Transverse colon (tissue), 4 donors: ENCODE measurements at regions not wholly inside any gene's neighbourhood (a gene's known extent, or its start where the extent isn't known, plus 50 kb on each side); places are given as distances from the start of the nearest gene placed in this dataset.

Experiments used
- DNase-seq: peaks from one replicate; pipeline ENCODE4 v3.0.0-alpha.2; 2019
- H3K27ac ChIP-seq, 4 donors: fragments of 200-600 bp; sonication (generic); 2 replicates each; pipeline ENCODE4 v1.5.1; 2016 to 2018; ENCODE audit warnings: inconsistent platforms in 4 of 4
- H3K27me3 ChIP-seq: fragments of 200-600 bp; sonication (generic); 2 replicates; pipeline ENCODE4 v1.5.1; 2017; ENCODE audit warnings: inconsistent platforms
- H3K36me3 ChIP-seq, 4 donors: fragments of 200-600 bp; sonication (generic); 2 replicates each; pipeline ENCODE4 v1.5.1; 2017 to 2019; ENCODE audit warnings: inconsistent platforms in 4 of 4
- H3K4me1 ChIP-seq, 4 donors: fragments of 200-600 bp; sonication (generic); 2 replicates each; pipeline ENCODE4 v1.5.1; 2017 to 2020; ENCODE audit warnings: inconsistent platforms in 4 of 4
- H3K4me3 ChIP-seq, 4 donors: fragments of 200-600 bp; sonication (generic); 1 replicate in 1 of 4; 2 replicates in 3 of 4; pipeline versions ENCODE4 v1.5.1 to v1.6.1; 2017 to 2019; ENCODE audit warnings: inconsistent platforms in 4 of 4
- H3K9me3 ChIP-seq, 2 donors: fragments of 200-600 bp; sonication (generic); 2 replicates each; pipeline ENCODE4 v1.5.1; 2017 to 2019; ENCODE audit warnings: inconsistent platforms in 2 of 2
- CTCF ChIP-seq, 5 experiments: fragments of 200-600 bp in 3 of 5; fragments of 450-650 bp in 2 of 5; sonication (generic) in 3 of 5; IDR thresholded peaks; 1 replicate in 2 of 5; 2 replicates in 3 of 5; pipeline ENCODE4 v1.5.1; 2016 to 2017; ENCODE audit warnings: antibody characterized with exemption in 5 of 5, inconsistent platforms in 3 of 5, mild to moderate bottlenecking in 2 of 5, moderate library complexity in 1 of 5
- EP300 ChIP-seq: sonication (generic); formaldehyde crosslinking; IDR thresholded peaks from one replicate; pipeline ENCODE4 v1.6.1; 2017; ENCODE audit warnings: antibody characterized with exemption, low read depth
- POLR2A ChIP-seq: fragments of 450-650 bp; IDR thresholded peaks from one replicate; pipeline ENCODE4 v1.6.1; 2016; ENCODE audit warnings: antibody characterized with exemption, mild to moderate bottlenecking, moderate library complexity
- POLR2AphosphoS5 ChIP-seq, 3 donors: sonication (generic); formaldehyde crosslinking; IDR thresholded peaks; one replicate each; pipeline ENCODE4 v1.6.1; 2016; ENCODE audit warnings: antibody characterized with exemption in 3 of 3
- WGBS, 2 donors: methylation state at CpG; one replicate each; pipeline ENCODE4 v1.1.5; 2018; ENCODE audit warnings: low coverage in 1 of 2; 5-methylcytosine and 5-hydroxymethylcytosine counted together
- in situ Hi-C, 4 donors: fragments of 200-750 bp; cut with MboI; loops; one replicate each; pipeline versions ENCODE4 v1.15.0 to v1.15.1; 2017; ENCODE audit warnings: low sequenced_read_pairs in 3 of 4, low pct_ligation_motif_present in 1 of 4, low pct_unique_long_range_greater_than_20kb in 1 of 4
- intact Hi-C: fragments of 100-400 bp; cut with DNase I; formaldehyde crosslinking; loops from one replicate; pipeline ENCODE4 v1.15.1; 2023; ENCODE audit warnings: low total_unique reads

DNA sequence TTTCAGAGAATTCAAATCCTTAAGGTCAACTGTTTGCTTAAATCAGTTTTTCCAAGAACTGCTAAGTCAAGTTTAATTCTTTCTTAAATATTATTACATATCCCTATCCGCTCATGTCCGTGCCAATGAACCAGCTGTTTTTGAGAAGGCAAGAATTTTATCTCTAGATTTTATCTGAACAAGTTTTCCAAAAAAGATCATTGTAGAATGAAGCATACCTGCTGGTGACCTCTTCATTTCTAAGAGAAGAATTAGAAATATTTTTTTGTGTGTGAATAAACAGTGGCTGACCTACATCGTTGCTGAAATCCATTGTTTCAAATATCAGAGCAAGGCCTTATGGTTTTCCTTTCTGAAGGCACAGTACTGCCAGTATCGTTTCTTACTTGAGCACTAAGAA lies 58.4 kb upstream of the RND3 start:
- DNase-seq: no peak
- WGBS, 2 donors: 64 to 72% methylated on average over 4 of the region's 4 CpGs
- intact Hi-C loops (no loop called here), in situ Hi-C loops (no loop called here)
- Histone ChIP-seq H3K36me3 (no peaks in the 10 kb centered on the region), H3K4me3 (no peak overlapping the region), H3K27ac (no peak overlapping the region), H3K9me3 (no peaks in the 10 kb centered on the region), H3K27me3 (no peaks in the 10 kb centered on the region), H3K4me1 (no peaks in the 10 kb centered on the region)
- no peak for TF ChIP-seq EP300

DNA sequence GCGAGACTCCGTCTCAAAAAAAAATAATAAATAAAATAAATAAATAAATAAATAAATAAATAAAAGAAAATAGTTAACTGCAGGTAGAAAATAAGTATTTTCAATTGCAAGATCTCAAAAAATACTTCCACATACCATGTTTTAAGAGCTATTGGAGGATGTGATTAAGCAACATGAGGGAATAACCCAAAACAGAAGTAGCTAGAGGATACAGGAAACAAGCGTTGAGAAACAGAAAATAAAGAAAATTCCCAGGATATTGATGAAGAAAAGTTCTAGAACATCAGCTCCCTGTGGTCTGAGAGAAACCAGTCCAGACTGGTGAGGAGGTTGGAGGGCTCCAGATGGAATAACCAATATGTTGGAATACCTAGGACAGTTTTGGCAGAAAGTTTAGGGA lies 57.3 kb upstream of the RND3 start:
- in situ Hi-C loops: no loop called here
- WGBS, 2 donors: 86 to 96% methylated on average over 2 to 3 of the region's 3 CpGs

DNA sequence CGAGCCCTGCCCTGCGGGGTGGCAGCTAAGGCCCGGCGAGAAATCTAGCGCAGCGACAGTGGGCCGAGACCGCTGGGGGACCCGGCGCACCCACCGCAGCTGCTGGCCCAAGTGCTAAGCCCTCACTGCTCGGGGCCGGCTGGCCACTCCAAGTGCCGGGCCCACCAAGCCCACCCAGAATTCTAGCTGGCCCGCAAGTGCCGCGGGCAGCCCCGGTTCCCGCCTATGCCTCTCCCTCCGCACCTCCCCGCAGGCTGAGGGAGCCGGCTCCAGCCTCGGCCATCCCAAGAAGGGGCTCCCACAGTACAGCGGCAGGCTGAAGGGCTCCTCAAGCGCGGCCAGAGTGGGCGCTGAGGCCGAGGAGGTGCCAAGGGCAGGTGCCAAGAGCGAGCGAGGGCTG lies 55.2 kb upstream of the RND3 start:
- H3K4me1 ChIP-seq: no peaks in the 10 kb centered on the region
- TF ChIP-seq EP300 (no peak), POLR2AphosphoS5 (IDR thresholded peaks at IDR 0.05) (no peak), CTCF (IDR thresholded peaks at IDR 0.05) (no peak), POLR2A (no peak)

More for the DNA sequence above, 57.3 kb upstream of the RND3 start:
- intact Hi-C loops: no loop called here
- Histone ChIP-seq H3K27me3 (no peaks in the 10 kb centered on the region), H3K36me3 (no peaks in the 10 kb centered on the region), H3K4me1 (no peaks in the 10 kb centered on the region), H3K4me3 (no peak overlapping the region), H3K9me3 (no peaks in the 10 kb centered on the region), H3K27ac (no peak overlapping the region)
- no peak for DNase-seq
- TF ChIP-seq POLR2A: no peak
- TF ChIP-seq EP300: no peak
- no peak for TF ChIP-seq POLR2AphosphoS5 (IDR thresholded peaks at IDR 0.05)
- no peak for TF ChIP-seq CTCF (IDR thresholded peaks at IDR 0.05)

GRCh38 chr2:150542172-150542571 lies 54.7 kb upstream of the RND3 start:
- H3K36me3 ChIP-seq: no peaks in the 10 kb centered on the region
- no peaks in the 10 kb centered on the region for H3K27me3 ChIP-seq
- no peaks in the 10 kb centered on the region for H3K9me3 ChIP-seq
- DNase-seq: no peak
- H3K27ac ChIP-seq: no peak overlapping the region
- WGBS, 2 donors: 96% methylated on average over 5 of the region's 19 CpGs; no CpG with 5 or more reads in 1 of the 2 donors
- in situ Hi-C loops (no loop called here), intact Hi-C loops (no loop called here)
- TF ChIP-seq CTCF (IDR thresholded peaks at IDR 0.05) (no peak), POLR2A (no peak)
- no peaks in the 10 kb centered on the region for H3K4me1 ChIP-seq
- no peak overlapping the region for H3K4me3 ChIP-seq

More for the DNA sequence above, 55.2 kb upstream of the RND3 start:
- in situ Hi-C loops: no loop called here
- no peak for DNase-seq
- Histone ChIP-seq H3K36me3 (no peaks in the 10 kb centered on the region), H3K27ac (no peak overlapping the region), H3K9me3 (no peaks in the 10 kb centered on the region), H3K27me3 (no peaks in the 10 kb centered on the region), H3K4me3 (no peak overlapping the region)
- WGBS, 2 donors: 95% methylated on average over 27 of the region's 30 CpGs; no CpG with 5 or more reads in 1 of the 2 donors
- intact Hi-C loops: no loop called here

DNA sequence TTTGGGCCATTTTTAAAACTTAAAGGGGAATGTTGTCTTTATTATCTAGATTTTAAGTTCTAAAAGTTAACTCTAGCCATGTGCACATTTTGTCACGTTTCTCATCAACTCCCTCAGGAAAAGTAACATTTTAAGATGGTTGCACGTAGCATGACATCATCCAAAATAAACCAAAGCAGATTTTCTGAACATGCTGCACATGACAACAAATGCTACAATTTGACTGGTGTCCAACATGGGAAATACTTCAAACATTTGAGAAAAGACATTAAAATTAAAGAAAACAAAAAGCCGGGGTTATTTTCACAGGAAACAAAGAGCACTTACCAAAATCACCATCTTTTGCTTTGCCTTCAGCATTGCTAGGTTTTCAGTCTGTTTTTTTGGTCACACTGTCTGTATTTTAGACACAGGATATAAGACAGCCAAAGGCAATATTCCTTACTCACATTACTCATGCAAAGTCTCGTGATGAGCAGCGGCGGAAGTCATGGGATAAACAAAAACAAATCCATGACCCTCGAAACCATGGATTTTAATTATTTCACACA lies 51.3 kb upstream of the RND3 start:
- H3K9me3 ChIP-seq: no peaks in the 10 kb centered on the region
- in situ Hi-C loops: no loop called here
- no peak overlapping the region for H3K27ac ChIP-seq
- H3K27me3 ChIP-seq: no peaks in the 10 kb centered on the region
- H3K4me3 ChIP-seq: no peak overlapping the region
- H3K4me1 ChIP-seq: no peaks in the 10 kb centered on the region
- 58 to 68% methylated on average over 7 of the region's 7 CpGs for WGBS, 2 donors
- no peak for TF ChIP-seq CTCF (IDR thresholded peaks at IDR 0.05)
- no peak for TF ChIP-seq POLR2AphosphoS5 (IDR thresholded peaks at IDR 0.05)
- no peak for TF ChIP-seq EP300
- TF ChIP-seq POLR2A: no peak
- no peak for DNase-seq
- no peaks in the 10 kb centered on the region for H3K36me3 ChIP-seq
- intact Hi-C loops: no loop called here
